CD4-positive, alpha-beta T cell treated with Interleukin-4 for 1 hour (primary cell): ENCODE measurements at regions not wholly inside any gene's neighbourhood (a gene's known extent, or its start where the extent isn't known, plus 50 kb on each side); places are given as distances from the start of the nearest gene placed in this dataset.
"Not testable (repeated sequence)": the region's sequence is repeated elsewhere in the genome, so short reads cannot be mapped to it uniquely, and the experiment has no call there.

Experiments used
- DNase-seq, 2 donors: peaks; one replicate each; pipeline ENCODE4 v3.0.0-alpha.2; 2020 to 2022

- no peak for DNase-seq
Observed at GRCh38 chr11:38710262-38710661, 2112.2 kb upstream of the RAG2 start.

- no peak for DNase-seq
Observed at GRCh38 chr11:38700111-38700510, 2102.1 kb upstream of the RAG2 start.

GRCh38 chr11:38693306-38693705 lies 2095.3 kb upstream of the RAG2 start:
- no peak for DNase-seq

- not testable (repeated sequence) for DNase-seq
Observed at GRCh38 chr11:38690211-38690610, 2092.2 kb upstream of the RAG2 start.

- DNase-seq: no peak
Observed at GRCh38 chr11:38687008-38687407, 2089.0 kb upstream of the RAG2 start.

GRCh38 chr11:38683484-38683883 lies 2085.4 kb upstream of the RAG2 start:
- DNase-seq: no peak

GRCh38 chr11:38680746-38681145 lies 2082.7 kb upstream of the RAG2 start:
- no peak for DNase-seq

GRCh38 chr11:38680166-38680565 lies 2082.1 kb upstream of the RAG2 start:
- DNase-seq: no peak

GRCh38 chr11:38672445-38672844 lies 2074.4 kb upstream of the RAG2 start:
- DNase-seq: no peak

- DNase-seq: no peak
Observed at GRCh38 chr11:38667359-38667758, 2069.3 kb upstream of the RAG2 start.

GRCh38 chr11:38648604-38649003 lies 2050.6 kb upstream of the RAG2 start:
- DNase-seq: no peak

- DNase-seq: no peak
Observed at GRCh38 chr11:38646382-38646781, 2048.3 kb upstream of the RAG2 start.

- no peak for DNase-seq
Observed at GRCh38 chr11:38640854-38641253, 2042.8 kb upstream of the RAG2 start.

GRCh38 chr11:38612701-38613100 lies 2014.7 kb upstream of the RAG2 start:
- no peak for DNase-seq

GRCh38 chr11:38601371-38601770 lies 2003.3 kb upstream of the RAG2 start:
- not testable (repeated sequence) for DNase-seq

GRCh38 chr11:38598418-38598817 lies 2000.4 kb upstream of the RAG2 start:
- no peak for DNase-seq

- DNase-seq: not testable (repeated sequence)
Observed at GRCh38 chr11:38595359-38596016, 1997.5 kb upstream of the RAG2 start.

- DNase-seq: no peak
Observed at GRCh38 chr11:38594895-38595294, 1996.9 kb upstream of the RAG2 start.

GRCh38 chr11:38593649-38594048 lies 1995.6 kb upstream of the RAG2 start:
- no peak for DNase-seq

GRCh38 chr11:38582756-38583155 lies 1984.7 kb upstream of the RAG2 start:
- DNase-seq: no peak

GRCh38 chr11:38582151-38582550 lies 1984.1 kb upstream of the RAG2 start:
- no peak for DNase-seq

GRCh38 chr11:38577769-38578168 lies 1979.7 kb upstream of the RAG2 start:
- DNase-seq: no peak

GRCh38 chr11:38562562-38562961 lies 1964.5 kb upstream of the RAG2 start:
- no peak for DNase-seq

- no peak for DNase-seq
Observed at GRCh38 chr11:38553148-38553547, 1955.1 kb upstream of the RAG2 start.

- no peak for DNase-seq
Observed at GRCh38 chr11:38547462-38547861, 1949.4 kb upstream of the RAG2 start.
